Transverse colon (tissue), 4 donors: ENCODE measurements at regions not wholly inside any gene's neighbourhood (a gene's known extent, or its start where the extent isn't known, plus 50 kb on each side); places are given as distances from the start of the nearest gene placed in this dataset.

ENCODE experiments used
- DNase-seq: peaks from one replicate; pipeline ENCODE4 v3.0.0-alpha.2; 2019
- H3K27ac ChIP-seq, 4 donors: fragments of 200-600 bp; sonication (generic); 2 replicates each; pipeline ENCODE4 v1.5.1; 2016 to 2018; ENCODE audit warnings: inconsistent platforms in 4 of 4
- H3K27me3 ChIP-seq: fragments of 200-600 bp; sonication (generic); 2 replicates; pipeline ENCODE4 v1.5.1; 2017; ENCODE audit warnings: inconsistent platforms
- H3K36me3 ChIP-seq, 4 donors: fragments of 200-600 bp; sonication (generic); 2 replicates each; pipeline ENCODE4 v1.5.1; 2017 to 2019; ENCODE audit warnings: inconsistent platforms in 4 of 4
- H3K4me1 ChIP-seq, 4 donors: fragments of 200-600 bp; sonication (generic); 2 replicates each; pipeline ENCODE4 v1.5.1; 2017 to 2020; ENCODE audit warnings: inconsistent platforms in 4 of 4
- H3K4me3 ChIP-seq, 4 donors: fragments of 200-600 bp; sonication (generic); 1 replicate in 1 of 4; 2 replicates in 3 of 4; pipeline versions ENCODE4 v1.5.1 to v1.6.1; 2017 to 2019; ENCODE audit warnings: inconsistent platforms in 4 of 4
- H3K9me3 ChIP-seq, 2 donors: fragments of 200-600 bp; sonication (generic); 2 replicates each; pipeline ENCODE4 v1.5.1; 2017 to 2019; ENCODE audit warnings: inconsistent platforms in 2 of 2
- EP300 ChIP-seq: sonication (generic); formaldehyde crosslinking; IDR thresholded peaks from one replicate; pipeline ENCODE4 v1.6.1; 2017; ENCODE audit warnings: antibody characterized with exemption, low read depth
- POLR2A ChIP-seq: fragments of 450-650 bp; IDR thresholded peaks from one replicate; pipeline ENCODE4 v1.6.1; 2016; ENCODE audit warnings: antibody characterized with exemption, mild to moderate bottlenecking, moderate library complexity
- POLR2AphosphoS5 ChIP-seq, 3 donors: sonication (generic); formaldehyde crosslinking; IDR thresholded peaks; one replicate each; pipeline ENCODE4 v1.6.1; 2016; ENCODE audit warnings: antibody characterized with exemption in 3 of 3
- WGBS, 2 donors: methylation state at CpG; one replicate each; pipeline ENCODE4 v1.1.5; 2018; ENCODE audit warnings: low coverage in 1 of 2; 5-methylcytosine and 5-hydroxymethylcytosine counted together
- in situ Hi-C, 4 donors: fragments of 200-750 bp; cut with MboI; loops; one replicate each; pipeline versions ENCODE4 v1.15.0 to v1.15.1; 2017; ENCODE audit warnings: low sequenced_read_pairs in 3 of 4, low pct_ligation_motif_present in 1 of 4, low pct_unique_long_range_greater_than_20kb in 1 of 4
- intact Hi-C: fragments of 100-400 bp; cut with DNase I; formaldehyde crosslinking; loops from one replicate; pipeline ENCODE4 v1.15.1; 2023; ENCODE audit warnings: low total_unique reads
- TF ChIP-seq, protein P1 (sequence below), 5 experiments: fragments of 200-600 bp in 3 of 5; fragments of 450-650 bp in 2 of 5; sonication (generic) in 3 of 5; IDR thresholded peaks; 1 replicate in 2 of 5; 2 replicates in 3 of 5; pipeline ENCODE4 v1.5.1; 2016 to 2017; ENCODE audit warnings: antibody characterized with exemption in 5 of 5, inconsistent platforms in 3 of 5, mild to moderate bottlenecking in 2 of 5, moderate library complexity in 1 of 5

DNA sequence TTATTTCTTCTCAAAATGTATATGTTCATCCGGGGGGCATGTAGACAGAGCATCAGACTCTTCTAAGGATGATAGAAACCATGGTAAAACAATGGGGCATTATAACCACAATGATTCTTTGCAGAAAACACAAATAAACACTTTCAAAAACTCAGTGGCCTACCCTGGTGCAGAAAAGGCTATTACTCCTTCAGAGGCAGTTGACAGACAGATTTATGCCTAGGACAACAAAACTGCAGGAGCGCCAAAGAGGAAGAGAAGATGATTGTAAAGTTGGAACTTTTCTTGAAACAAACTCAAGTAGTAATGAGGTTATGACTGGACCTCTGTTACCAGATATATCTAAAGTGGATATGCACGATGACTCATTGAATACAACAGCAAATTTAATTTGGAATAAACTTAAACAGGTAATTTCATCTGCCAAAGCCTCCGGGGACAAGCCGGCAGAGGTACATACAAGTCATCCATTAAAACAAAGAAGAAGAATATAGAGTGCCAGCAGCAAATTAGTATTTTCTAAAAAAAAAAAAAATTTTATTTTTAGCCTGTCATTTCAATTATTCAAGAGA lies 1068.4 kb upstream of the INTU start:
- no peak for DNase-seq
- TF ChIP-seq EP300 (no peak), POLR2AphosphoS5 (IDR thresholded peaks at IDR 0.05) (no peak), POLR2A (no peak)
- H3K4me1 ChIP-seq = no peaks in the 10 kb centered on the region
- H3K4me3 ChIP-seq = no peak overlapping the region
- in situ Hi-C loops = no loop called here
- H3K36me3 ChIP-seq = no peaks in the 10 kb centered on the region
- no peaks in the 10 kb centered on the region for H3K9me3 ChIP-seq
- 51 to 52% methylated on average over 5 of the region's 5 CpGs for WGBS, 2 donors
- no peak overlapping the region for H3K27ac ChIP-seq
- intact Hi-C loops = no loop called here
- no peaks in the 10 kb centered on the region for H3K27me3 ChIP-seq

DNA sequence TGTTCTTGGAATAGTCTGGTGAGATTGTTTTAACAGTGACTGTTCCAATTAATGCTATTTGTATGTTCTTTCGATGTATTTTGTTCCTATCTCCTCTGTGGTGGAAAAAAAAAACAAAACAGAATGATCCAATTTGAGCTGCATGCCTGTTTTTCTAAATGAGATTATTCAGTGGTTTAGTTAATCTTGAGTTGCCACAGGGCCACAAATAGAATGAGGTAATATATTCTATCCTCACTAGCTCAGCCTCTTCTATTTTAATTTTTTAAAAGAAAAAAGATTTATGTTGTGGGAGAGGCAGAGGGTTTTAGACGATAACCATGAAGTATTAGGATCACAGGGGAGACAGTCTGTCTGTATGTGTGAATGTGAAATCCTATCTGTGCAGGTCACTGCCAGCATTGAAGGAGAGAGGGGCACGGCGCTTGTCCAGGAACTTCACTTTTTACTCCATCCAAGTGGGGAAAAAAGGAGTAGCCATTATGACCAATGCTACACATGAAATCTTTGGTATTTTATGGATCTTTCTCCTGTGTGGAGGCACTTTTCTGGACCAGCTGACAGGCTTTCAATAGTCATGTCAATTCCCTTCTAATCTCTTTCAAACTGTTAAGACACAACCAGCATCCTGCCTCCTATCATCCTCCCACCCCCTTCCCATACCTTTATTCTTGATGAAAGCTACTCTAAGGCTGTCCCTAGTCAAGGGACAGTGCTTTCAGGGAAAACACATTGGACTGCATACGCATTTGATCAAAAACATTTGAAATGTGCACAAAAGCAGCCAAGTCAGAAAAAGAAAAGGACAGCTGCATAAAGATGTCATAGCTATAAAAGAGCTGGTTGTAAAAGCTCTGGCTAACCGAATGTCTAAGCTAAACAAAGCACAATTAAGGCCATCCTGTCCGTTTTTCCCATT lies 1063.8 kb upstream of the INTU start:
- in situ Hi-C loops = no loop called here
- intact Hi-C loops = no loop called here
- Histone ChIP-seq H3K27ac (no peak overlapping the region), H3K36me3 (no peaks in the 10 kb centered on the region), H3K4me1 (no peaks in the 10 kb centered on the region), H3K9me3 (no peaks in the 10 kb centered on the region), H3K4me3 (no peak overlapping the region), H3K27me3 (no peaks in the 10 kb centered on the region)
- DNase-seq = no peak
- 51 to 56% methylated on average over 7 of the region's 7 CpGs for WGBS, 2 donors
- TF ChIP-seq, protein P1, sequence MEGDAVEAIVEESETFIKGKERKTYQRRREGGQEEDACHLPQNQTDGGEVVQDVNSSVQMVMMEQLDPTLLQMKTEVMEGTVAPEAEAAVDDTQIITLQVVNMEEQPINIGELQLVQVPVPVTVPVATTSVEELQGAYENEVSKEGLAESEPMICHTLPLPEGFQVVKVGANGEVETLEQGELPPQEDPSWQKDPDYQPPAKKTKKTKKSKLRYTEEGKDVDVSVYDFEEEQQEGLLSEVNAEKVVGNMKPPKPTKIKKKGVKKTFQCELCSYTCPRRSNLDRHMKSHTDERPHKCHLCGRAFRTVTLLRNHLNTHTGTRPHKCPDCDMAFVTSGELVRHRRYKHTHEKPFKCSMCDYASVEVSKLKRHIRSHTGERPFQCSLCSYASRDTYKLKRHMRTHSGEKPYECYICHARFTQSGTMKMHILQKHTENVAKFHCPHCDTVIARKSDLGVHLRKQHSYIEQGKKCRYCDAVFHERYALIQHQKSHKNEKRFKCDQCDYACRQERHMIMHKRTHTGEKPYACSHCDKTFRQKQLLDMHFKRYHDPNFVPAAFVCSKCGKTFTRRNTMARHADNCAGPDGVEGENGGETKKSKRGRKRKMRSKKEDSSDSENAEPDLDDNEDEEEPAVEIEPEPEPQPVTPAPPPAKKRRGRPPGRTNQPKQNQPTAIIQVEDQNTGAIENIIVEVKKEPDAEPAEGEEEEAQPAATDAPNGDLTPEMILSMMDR (IDR thresholded peaks at IDR 0.05) = no peak
- TF ChIP-seq POLR2AphosphoS5 (IDR thresholded peaks at IDR 0.05) (no peak), POLR2A (no peak), EP300 (no peak)

DNA sequence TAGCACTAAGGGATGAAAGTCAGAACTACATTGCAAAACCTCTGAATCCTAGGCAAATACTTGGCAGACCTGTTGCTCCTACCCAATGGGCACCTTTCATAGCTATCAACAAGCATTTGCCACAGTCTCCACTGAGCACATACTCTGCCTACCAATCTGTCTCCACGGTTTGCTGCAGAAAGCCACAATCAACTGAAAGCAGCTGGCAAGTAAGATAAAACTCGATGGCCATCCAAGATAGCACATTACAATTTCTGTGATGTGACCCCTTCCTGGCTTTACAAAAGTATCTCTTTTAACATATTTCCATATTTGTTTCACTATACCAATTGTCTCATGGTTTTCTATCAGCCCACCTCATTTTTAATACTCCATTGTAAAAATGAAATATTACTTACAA lies 1060.5 kb upstream of the INTU start:
- in situ Hi-C loops (no loop called here), intact Hi-C loops (no loop called here)
- H3K4me3 ChIP-seq = no peak overlapping the region
- H3K27me3 ChIP-seq = no peaks in the 10 kb centered on the region
- WGBS, 2 donors = 17 to 42% methylated on average over 2 of the region's 2 CpGs
- no peaks in the 10 kb centered on the region for H3K36me3 ChIP-seq
- no peak for DNase-seq
- TF ChIP-seq EP300 (no peak), POLR2A (no peak), POLR2AphosphoS5 (IDR thresholded peaks at IDR 0.05) (no peak)
- TF ChIP-seq, protein P1 (IDR thresholded peaks at IDR 0.05) = no peak
- H3K4me1 ChIP-seq = no peaks in the 10 kb centered on the region
- no peak overlapping the region for H3K27ac ChIP-seq
- H3K9me3 ChIP-seq = no peaks in the 10 kb centered on the region

DNA sequence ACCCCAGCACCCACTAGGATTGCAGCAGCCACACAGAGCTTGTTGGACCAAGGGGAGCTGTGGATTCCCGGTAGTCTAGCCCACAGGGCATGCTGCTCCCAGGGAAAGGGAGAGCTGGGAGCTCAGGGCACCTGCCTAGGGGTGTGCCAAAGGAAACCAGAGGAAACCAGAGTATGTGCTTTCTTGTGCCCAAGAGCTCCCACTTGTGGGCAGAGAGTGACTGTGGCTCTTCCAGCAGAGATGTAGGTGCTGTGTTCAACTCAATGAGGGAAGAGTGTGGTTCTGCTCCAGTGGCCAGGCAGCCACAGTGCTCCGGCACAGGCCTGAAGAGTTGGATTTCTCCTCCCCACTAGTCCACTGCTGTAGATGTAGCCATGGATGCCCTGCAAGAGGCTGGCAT lies 1050.0 kb upstream of the INTU start:
- H3K4me1 ChIP-seq = no peaks in the 10 kb centered on the region
- intact Hi-C loops (no loop called here), in situ Hi-C loops (no loop called here)
- H3K27me3 ChIP-seq = no peaks in the 10 kb centered on the region
- no peak for DNase-seq
- H3K36me3 ChIP-seq = no peaks in the 10 kb centered on the region
- TF ChIP-seq POLR2A = no peak
- TF ChIP-seq, protein P1 (IDR thresholded peaks at IDR 0.05) = no peak
- no peaks in the 10 kb centered on the region for H3K9me3 ChIP-seq
- no peak overlapping the region for H3K4me3 ChIP-seq
- WGBS, 2 donors = 70% methylated on average over 2 of the region's 2 CpGs; no CpG with 5 or more reads in 1 of the 2 donors
- H3K27ac ChIP-seq = no peak overlapping the region
